SK-N-SH treated with all-trans-retinoic acid at 6 μM for 48 hours (cell line): ENCODE measurements at regions not wholly inside any gene's neighbourhood (a gene's known extent, or its start where the extent isn't known, plus 50 kb on each side); places are given as distances from the start of the nearest gene placed in this dataset.

Experiments
- ATAC-seq: fragments of 200-7000 bp; cut with Tn5 transposase; 3 replicates; pipeline ENCODE4 v1.9.1; 2020; ENCODE audit warnings: mild to moderate bottlenecking, moderate library complexity
- ARNTL ChIP-seq: fragments of 450-650 bp; formaldehyde crosslinking; IDR thresholded peaks from 2 replicates; pipeline ENCODE4 v1.5.0; 2020; ENCODE audit warnings: low read depth, mild to moderate bottlenecking, moderate library complexity, borderline replicate concordance
- BACH2 ChIP-seq: fragments of 250-450 bp; sonication (Bioruptor Pico); IDR thresholded peaks from 2 replicates; pipeline ENCODE4 v1.9.0; 2021; ENCODE audit warnings: mild to moderate bottlenecking, borderline replicate concordance
- CREB5 ChIP-seq: fragments of 250-450 bp; sonication (Bioruptor Pico); IDR thresholded peaks from 2 replicates; pipeline ENCODE4 v1.5.1; 2020; ENCODE audit warnings: low read depth, mild to moderate bottlenecking, moderate library complexity
- CSDC2 ChIP-seq: fragments of 250-450 bp; sonication (Bioruptor Pico); IDR thresholded peaks from 2 replicates; pipeline ENCODE4 v1.5.0; 2020; ENCODE audit warnings: mild to moderate bottlenecking, moderate library complexity
- CSRNP3 ChIP-seq: fragments of 250-450 bp; sonication (Bioruptor Pico); IDR thresholded peaks from 2 replicates; pipeline ENCODE4 v1.5.1; 2021; ENCODE audit warnings: mild to moderate bottlenecking, moderate library complexity
- ESRRG ChIP-seq: fragments of 250-450 bp; sonication (Bioruptor Pico); IDR thresholded peaks from 2 replicates; pipeline ENCODE4 v1.6.1; 2021; ENCODE audit warnings: mild to moderate bottlenecking
- GLIS3 ChIP-seq: fragments of 250-450 bp; sonication (Bioruptor Pico); IDR thresholded peaks from 2 replicates; pipeline ENCODE4 v1.5.0; 2020; ENCODE audit warnings: mild to moderate bottlenecking, moderate library complexity
- ISL1 ChIP-seq: fragments of 250-450 bp; sonication (Bioruptor Pico); IDR thresholded peaks from 2 replicates; pipeline ENCODE4 v2.1.2; 2022; ENCODE audit warnings: mild to moderate bottlenecking, moderate library complexity
- OSR1 ChIP-seq: fragments of 250-450 bp; sonication (Bioruptor Pico); IDR thresholded peaks from 2 replicates; pipeline ENCODE4 v1.8.0; 2022; ENCODE audit warnings: moderate library complexity, mild to moderate bottlenecking, inconsistent platforms
- PATZ1 ChIP-seq: fragments of 250-450 bp; sonication (Bioruptor Pico); IDR thresholded peaks from 2 replicates; pipeline ENCODE4 v1.8.0; 2020; ENCODE audit warnings: mild to moderate bottlenecking, moderate library complexity, borderline replicate concordance
- POU6F1 ChIP-seq: fragments of 250-450 bp; sonication (Bioruptor Pico); IDR thresholded peaks from 2 replicates; pipeline ENCODE4 v1.8.0; 2021; ENCODE audit warnings: low read depth, mild to moderate bottlenecking, moderate library complexity, borderline replicate concordance
- PPARA ChIP-seq: fragments of 250-450 bp; sonication (Bioruptor Pico); IDR thresholded peaks from 2 replicates; pipeline ENCODE4 v1.5.0; 2020; ENCODE audit warnings: mild to moderate bottlenecking, borderline replicate concordance
- RARB ChIP-seq: fragments of 250-450 bp; sonication (Bioruptor Pico); IDR thresholded peaks from 2 replicates; pipeline ENCODE4 v1.8.0; 2021; ENCODE audit warnings: mild to moderate bottlenecking, moderate library complexity
- SNAI2 ChIP-seq: fragments of 250-450 bp; sonication (Bioruptor Pico); IDR thresholded peaks from 2 replicates; pipeline ENCODE4 v1.5.0; 2020; ENCODE audit warnings: mild to moderate bottlenecking, moderate library complexity
- TCF4 ChIP-seq: fragments of 250-450 bp; sonication (Bioruptor Pico); IDR thresholded peaks from 2 replicates; pipeline ENCODE4 v1.8.0; 2021; ENCODE audit warnings: mild to moderate bottlenecking, moderate library complexity, borderline replicate concordance
- TOX ChIP-seq: fragments of 250-450 bp; sonication (Bioruptor Pico); IDR thresholded peaks from 2 replicates; pipeline ENCODE4 v1.8.0; 2021; ENCODE audit warnings: mild to moderate bottlenecking, moderate library complexity, borderline replicate concordance
- ZC3H10 ChIP-seq: fragments of 250-450 bp; sonication (Bioruptor Pico); IDR thresholded peaks from 2 replicates; pipeline ENCODE4 v1.5.1; 2021; ENCODE audit warnings: mild to moderate bottlenecking, moderate library complexity
- ZFP3 ChIP-seq: fragments of 250-450 bp; sonication (Bioruptor Pico); IDR thresholded peaks from 2 replicates; pipeline ENCODE4 v1.5.0; 2020; ENCODE audit warnings: mild to moderate bottlenecking, moderate library complexity
- ZFP30 ChIP-seq: fragments of 450-650 bp; formaldehyde crosslinking; IDR thresholded peaks from 2 replicates; pipeline ENCODE4 v1.5.0; 2022; ENCODE audit warnings: mild to moderate bottlenecking, moderate library complexity
- ZNF565 ChIP-seq: fragments of 450-650 bp; formaldehyde crosslinking; conservative IDR thresholded peaks from 2 replicates; pipeline ENCODE4 v1.5.0; 2020; ENCODE audit warnings: low read depth, mild to moderate bottlenecking, moderate library complexity
- ZNF70 ChIP-seq: fragments of 450-650 bp; formaldehyde crosslinking; IDR thresholded peaks from 2 replicates; pipeline ENCODE4 v1.5.0; 2020; ENCODE audit warnings: mild to moderate bottlenecking, moderate library complexity
- ZNF8 ChIP-seq: fragments of 450-650 bp; formaldehyde crosslinking; IDR thresholded peaks from 2 replicates; pipeline ENCODE4 v1.5.0; 2020; ENCODE audit warnings: mild to moderate bottlenecking, moderate library complexity

GRCh38 chr7:80060218-80060806 is 74.3 kb upstream of the GNAI1 start (continued):
- TF ChIP-seq PATZ1 (CRISPR knock-in tag), result no peak
- TF ChIP-seq ISL1 (CRISPR knock-in tag), result no peak
- no peak for TF ChIP-seq ZNF565
- TF ChIP-seq RARB, result no peak
- TF ChIP-seq ARNTL (CRISPR knock-in tag), result no peak
- no peak for TF ChIP-seq BACH2 (CRISPR knock-in tag)
- TF ChIP-seq, all 23 proteins: peak for 0

GRCh38 chr7:80057488-80057887 is 77.1 kb upstream of the GNAI1 start:
- ATAC-seq, result no peak
- TF ChIP-seq PPARA (CRISPR knock-in tag) (no peak), RARB (no peak), POU6F1 (CRISPR knock-in tag) (no peak), OSR1 (no peak), TOX (no peak), ZFP30 (no peak), TCF4 (CRISPR knock-in tag) (no peak), CSRNP3 (CRISPR knock-in tag) (no peak), CREB5 (no peak), GLIS3 (no peak), ZFP3 (CRISPR knock-in tag) (no peak), ZNF565 (no peak), PATZ1 (CRISPR knock-in tag) (no peak), ZC3H10 (CRISPR knock-in tag) (no peak), CSDC2 (no peak), ESRRG (CRISPR knock-in tag) (no peak), SNAI2 (no peak), ZNF70 (CRISPR knock-in tag) (no peak), ZNF8 (CRISPR knock-in tag) (no peak), ARNTL (CRISPR knock-in tag) (no peak)

- TF ChIP-seq ESRRG (CRISPR knock-in tag), result no peak
- no peak for TF ChIP-seq TCF4 (CRISPR knock-in tag)
- no peak for TF ChIP-seq TOX
- no peak for TF ChIP-seq PPARA (CRISPR knock-in tag)
- no peak for TF ChIP-seq ZNF70 (CRISPR knock-in tag)
- TF ChIP-seq CSDC2, result no peak
- TF ChIP-seq ZNF565, result no peak
- ATAC-seq, result no peak
Measured at GRCh38 chr7:80054356-80054755, 80.3 kb upstream of the GNAI1 start.

- TF ChIP-seq ARNTL (CRISPR knock-in tag) (no peak), PPARA (CRISPR knock-in tag) (no peak), RARB (no peak), ZNF70 (CRISPR knock-in tag) (no peak), ZC3H10 (CRISPR knock-in tag) (no peak), GLIS3 (no peak)
- no peak for ATAC-seq
Measured at GRCh38 chr7:80053124-80053523, 81.5 kb upstream of the GNAI1 start.
